GM21367 (cell line): ENCODE measurements at regions not wholly inside any gene's neighbourhood (a gene's known extent, or its start where the extent isn't known, plus 50 kb on each side); places are given as distances from the start of the nearest gene placed in this dataset.
"Not testable (repeated sequence)": the region's sequence is repeated elsewhere in the genome, so short reads cannot be mapped to it uniquely, and the experiment has no call there.

ENCODE experiments used
- ATAC-seq: cut with Tn5 transposase; IDR thresholded peaks from one replicate; pipeline ENCODE4 v1.9.1; 2021; ENCODE audit not compliant: unreplicated experiment

- no peak for ATAC-seq
These were observed 142.5 kb downstream of the LCA5 start for GRCh38 chr6:79394690-79395089.

- ATAC-seq = no peak
These were observed 145.1 kb downstream of the LCA5 start for GRCh38 chr6:79392094-79392493.

- no peak for ATAC-seq
These were observed 145.8 kb downstream of the LCA5 start for GRCh38 chr6:79391480-79391879.

- no peak for ATAC-seq
These were observed 151.3 kb downstream of the LCA5 start for GRCh38 chr6:79385893-79386292.

DNA sequence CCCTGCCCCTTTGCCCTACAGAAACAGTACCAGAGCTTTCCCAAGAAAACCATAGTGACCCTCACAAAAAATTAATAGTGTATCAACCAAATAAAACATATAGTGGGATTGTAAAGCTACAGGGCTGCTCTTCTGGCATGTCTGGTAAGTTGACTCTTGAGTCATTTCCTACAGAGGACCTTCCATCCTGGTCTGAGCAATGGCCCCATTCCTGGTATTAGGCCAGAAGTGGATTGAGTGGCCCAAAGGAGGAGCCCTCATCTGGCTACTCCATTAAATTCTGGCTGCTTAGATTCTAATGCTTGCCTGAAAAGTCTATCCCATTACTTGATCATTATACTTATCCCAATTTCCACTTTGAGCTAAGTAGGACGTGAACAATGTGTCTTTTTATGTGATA is 150.9 kb upstream of the HMGN3 start:
- no peak for ATAC-seq

DNA sequence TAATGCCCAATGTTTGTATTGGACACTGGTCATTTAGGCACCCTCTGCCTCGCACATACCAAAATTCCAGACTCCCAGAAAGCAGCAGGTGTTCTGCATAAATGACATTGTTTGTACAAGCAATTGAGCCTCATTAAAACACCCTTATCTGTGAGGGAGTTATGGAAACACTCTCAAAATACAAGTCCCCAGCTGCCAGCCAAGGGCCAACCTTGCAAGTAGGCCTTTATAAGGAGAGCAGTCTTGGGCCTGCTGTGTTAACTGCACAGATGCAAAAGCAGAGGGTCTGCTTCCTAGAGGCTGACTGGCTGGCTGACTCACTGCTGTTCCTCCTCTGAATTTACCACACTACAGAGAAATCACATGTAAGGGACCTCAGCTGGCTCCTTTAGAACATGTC is 150.4 kb upstream of the HMGN3 start:
- no peak for ATAC-seq

GRCh38 chr6:79378957-79379356 is 144.5 kb upstream of the HMGN3 start:
- no peak for ATAC-seq

DNA sequence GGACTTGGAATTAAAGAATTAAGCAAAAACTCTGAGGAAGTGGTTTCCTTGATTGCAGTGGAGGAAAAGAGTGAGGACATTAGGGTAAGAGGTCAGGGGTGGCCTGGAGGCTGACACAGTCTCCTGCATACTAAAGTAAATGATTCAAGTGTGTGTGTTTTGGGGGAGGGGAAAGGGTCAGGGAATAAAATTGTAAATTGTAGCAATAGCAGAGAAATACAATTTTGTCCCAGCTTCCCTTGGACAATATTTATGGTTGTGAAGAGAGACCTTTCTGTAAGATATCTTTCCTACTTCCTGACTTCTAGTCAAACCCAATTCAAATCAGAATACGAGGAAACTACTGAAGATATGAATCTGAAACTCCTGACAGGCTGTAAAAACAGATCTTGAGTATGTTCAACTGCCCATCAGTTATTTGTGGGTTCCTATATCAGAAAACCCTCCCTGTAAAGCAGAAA is 143.4 kb upstream of the HMGN3 start:
- ATAC-seq = peak; percentile 51

DNA sequence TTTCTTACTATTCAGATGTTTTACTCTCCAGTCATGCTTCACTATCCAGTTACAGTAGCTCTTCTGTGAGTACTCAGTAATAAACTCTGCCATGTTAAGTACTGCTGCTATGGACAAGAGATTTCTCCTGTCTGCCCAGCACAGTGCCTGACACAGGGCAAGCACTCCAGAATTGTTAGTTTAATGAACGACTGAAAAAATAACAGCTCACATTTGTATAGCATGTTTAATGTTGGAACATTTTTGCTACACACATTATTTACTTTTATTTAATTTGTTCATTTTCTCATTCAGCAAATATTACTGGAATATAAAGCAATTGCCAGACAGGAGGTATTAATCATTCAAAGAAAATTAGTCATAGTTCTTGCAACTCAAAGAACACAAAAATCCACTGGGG is 142.6 kb upstream of the HMGN3 start:
- ATAC-seq = no peak

DNA sequence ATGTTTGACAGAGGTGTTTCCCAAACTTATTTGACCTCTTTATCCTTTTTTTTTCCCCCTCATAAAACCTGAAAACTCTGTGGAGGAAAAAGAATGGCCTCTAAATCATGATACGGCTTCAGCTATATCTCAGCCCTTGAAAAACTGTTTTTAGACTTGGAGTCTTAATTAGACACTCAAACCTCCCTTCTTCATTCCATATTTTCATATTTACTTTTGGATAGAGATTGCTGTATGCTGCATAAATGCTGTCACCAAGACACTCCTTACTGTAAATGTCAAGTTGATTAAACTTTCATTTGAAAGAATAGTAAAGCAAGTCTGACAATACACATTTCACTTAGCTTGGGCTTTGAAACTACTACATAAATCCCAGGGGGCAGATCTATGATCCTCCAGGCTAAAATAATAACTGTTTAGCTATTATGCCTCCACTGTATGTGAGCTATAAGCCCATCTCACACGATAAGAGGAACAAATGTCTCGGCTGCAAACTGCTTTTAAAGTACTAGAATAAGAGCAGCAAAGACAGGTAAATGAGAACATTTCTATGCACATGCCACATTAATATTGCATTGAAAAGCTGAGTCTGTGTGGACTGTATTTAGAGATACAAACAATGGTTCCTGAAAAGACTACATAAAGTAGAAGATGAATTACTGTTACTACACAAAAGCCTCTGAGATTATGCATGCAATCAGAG is 141.3 kb upstream of the HMGN3 start:
- ATAC-seq = no peak

DNA sequence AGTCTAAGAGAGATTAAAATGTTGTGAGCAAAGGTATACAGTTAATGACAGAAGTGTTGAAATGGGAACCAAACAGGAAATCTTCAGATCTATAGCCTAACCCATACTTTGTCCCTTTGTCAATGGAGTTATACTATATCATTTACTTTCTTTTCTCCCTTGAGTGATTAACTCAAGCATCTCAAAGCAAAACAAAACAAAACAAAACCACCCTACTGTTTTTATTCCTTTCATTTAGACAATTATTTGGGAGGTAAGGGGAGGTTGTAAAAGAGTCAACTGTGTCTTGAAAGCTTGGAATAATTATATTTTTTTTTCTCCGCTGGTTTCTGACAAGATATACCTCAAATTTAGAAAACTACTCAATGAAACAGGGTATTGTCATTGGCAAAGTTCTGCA is 139.8 kb upstream of the HMGN3 start:
- ATAC-seq = no peak

DNA sequence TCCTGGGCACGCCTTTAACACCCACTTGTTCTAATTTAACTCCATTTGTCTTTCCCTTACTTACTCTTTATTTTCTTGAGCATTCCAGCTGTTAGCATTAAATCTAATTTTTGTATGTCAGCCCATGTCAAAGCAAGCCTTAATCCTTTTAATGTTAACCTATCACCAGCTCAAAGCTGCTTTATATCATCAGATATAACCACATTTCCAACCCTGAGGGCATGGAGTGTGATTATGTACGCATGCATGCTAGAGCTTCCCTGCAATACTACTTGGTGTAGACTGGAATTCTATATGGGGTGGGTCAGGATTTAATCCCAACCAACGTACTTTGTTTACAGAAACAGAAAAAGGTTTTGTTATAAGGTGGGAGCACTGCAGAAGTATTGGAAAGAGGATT is 139.4 kb upstream of the HMGN3 start:
- ATAC-seq = no peak

DNA sequence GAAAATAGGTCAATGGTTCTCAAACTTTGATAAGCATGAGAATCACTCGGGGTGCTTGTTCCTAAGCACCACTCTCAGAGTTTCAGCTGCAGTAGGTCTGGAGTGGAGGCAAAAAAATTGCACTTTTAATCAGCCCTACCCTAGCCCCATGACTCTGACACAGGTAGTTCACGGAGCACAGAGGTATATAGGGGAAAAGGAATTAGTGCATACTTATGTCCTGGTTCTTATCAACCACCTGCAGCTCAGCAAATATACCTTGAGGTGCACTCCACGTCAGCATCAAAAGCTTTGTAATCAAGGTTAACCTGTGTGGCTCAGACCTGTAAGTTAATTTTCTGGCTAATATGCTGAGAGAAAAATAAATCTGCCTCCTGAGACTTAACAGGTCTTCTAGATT is 138.8 kb upstream of the HMGN3 start:
- ATAC-seq = no peak

DNA sequence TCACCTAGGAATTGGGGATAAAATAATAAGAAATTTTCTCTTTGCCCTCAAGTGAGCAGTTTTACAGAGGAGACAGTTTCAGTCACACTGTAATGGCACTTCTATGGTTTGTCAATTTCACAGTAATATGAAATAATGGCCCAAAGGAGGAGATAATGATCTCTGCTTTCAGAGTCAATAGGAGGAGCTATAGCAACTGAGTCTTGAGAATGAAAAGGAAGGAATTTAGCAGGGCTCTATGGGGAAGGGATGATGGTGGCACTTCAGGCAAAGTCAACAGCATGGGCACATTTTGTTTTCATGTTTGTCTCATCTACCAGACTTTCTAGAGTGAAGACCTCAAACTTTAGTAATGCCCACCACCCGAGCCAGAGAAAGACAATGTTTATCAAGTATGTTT is 138.3 kb upstream of the HMGN3 start:
- ATAC-seq = no peak

- ATAC-seq = no peak
These were observed 134.5 kb upstream of the HMGN3 start for GRCh38 chr6:79369026-79369425.

GRCh38 chr6:79363441-79363840 is 129.0 kb upstream of the HMGN3 start:
- not testable (repeated sequence) for ATAC-seq

- not testable (repeated sequence) for ATAC-seq
These were observed 126.6 kb upstream of the HMGN3 start for GRCh38 chr6:79361074-79361473.

- ATAC-seq = no peak
These were observed 118.7 kb upstream of the HMGN3 start for GRCh38 chr6:79353226-79353625.

- no peak for ATAC-seq
These were observed 104.0 kb upstream of the HMGN3 start for GRCh38 chr6:79338493-79338892.

DNA sequence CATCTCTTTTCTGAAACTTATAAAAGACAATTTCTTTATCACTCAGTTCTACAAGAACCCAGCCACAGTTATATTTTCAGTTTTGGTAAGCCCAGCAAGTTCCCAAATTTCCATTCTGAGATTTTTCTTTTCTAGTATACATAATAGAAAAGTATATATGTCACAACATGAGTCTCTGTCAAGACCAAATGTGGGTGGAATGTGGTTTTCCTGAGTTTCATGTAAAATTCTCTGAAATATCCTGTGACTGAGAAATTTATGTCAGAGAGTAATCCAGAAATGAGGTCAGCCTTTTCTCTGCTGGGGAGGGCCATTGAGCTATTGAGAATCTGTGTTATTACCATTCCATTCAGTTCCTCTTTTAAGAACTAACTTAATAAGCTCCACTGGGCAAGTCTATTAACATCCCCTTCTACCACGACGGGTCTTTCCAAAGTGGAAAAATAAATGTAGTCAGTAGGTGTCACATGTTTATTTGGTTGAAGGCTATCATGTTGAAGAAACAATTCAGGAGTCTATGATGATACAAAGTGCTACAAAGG is 100.7 kb upstream of the HMGN3 start:
- ATAC-seq = peak; percentile 93

DNA sequence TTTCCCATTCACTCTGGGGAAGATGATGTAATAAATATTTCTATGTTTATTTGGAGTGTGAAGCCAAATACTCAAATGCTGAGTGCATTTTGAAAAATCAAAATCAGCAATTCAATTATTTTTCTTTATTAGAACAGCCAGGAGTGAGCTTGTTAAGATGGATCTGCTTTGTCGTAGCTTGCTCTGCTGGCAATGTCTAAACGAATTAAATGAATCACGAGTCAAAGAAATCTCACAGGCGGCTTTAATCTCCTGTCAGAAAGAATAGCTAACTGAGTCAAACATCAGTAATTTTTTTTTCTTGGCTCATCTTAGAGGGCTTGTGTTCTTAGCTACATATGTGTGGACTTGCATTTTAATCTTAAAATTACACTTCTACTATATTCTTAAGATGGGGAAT is 100.2 kb upstream of the HMGN3 start:
- ATAC-seq = no peak

- ATAC-seq = no peak
These were observed 96.2 kb upstream of the HMGN3 start for GRCh38 chr6:79330704-79331103.

DNA sequence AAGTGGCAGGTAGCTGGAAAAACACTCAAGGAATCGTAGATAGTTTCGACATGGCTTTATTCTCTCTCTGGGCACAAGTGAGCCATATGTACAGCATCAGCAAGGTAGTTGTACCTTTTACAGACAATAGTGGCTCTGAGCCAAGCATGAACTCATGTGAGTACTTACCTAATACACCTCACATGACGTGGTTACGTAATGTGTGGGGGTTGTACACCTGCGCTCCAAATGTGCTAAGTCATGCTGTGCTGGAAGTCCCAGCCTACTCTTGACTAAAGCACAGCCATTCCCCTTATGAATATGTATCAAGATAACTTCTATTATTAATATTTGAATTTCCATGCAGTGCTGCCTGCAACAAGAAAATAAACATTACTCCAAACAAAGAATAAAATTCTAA is 78.8 kb upstream of the HMGN3 start:
- no peak for ATAC-seq
